Jurkat, Clone E6-1 (cell line): ENCODE measurements at regions not wholly inside any gene's neighbourhood (a gene's known extent, or its start where the extent isn't known, plus 50 kb on each side); places are given as distances from the start of the nearest gene placed in this dataset.

Experiments
- DNase-seq: peaks from one replicate; pipeline ENCODE4 v3.0.0-alpha.2; 2011; ENCODE audit warnings: low read depth, low spot score
- H3K4me3 ChIP-seq: 2 replicates; pipeline ENCODE4 v1.5.1; 2011; ENCODE audit warnings: mild to moderate bottlenecking, low read length, control low read depth, moderate library complexity

DNA sequence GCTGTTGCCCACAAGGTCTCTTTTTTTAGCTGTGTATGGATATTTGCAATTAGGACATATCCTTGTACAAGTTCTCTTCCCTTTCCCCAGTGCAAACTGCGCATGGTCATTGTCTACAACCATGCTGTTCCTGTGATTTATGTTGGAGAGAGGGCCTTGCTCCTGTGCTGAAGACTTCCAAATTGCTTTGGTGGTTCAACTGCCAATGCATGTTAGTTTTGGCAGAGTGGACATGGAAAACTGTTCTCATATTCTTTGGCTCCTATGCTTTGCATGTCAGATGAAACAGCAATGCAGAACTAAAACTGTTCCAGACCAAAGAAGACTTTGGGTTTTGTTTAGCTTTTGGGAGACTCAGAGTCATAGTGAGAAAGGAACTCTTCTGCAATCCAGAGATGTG is 148.8 kb upstream of the EDNRA start:
- no peak for DNase-seq
- H3K4me3 ChIP-seq = no peak overlapping the region

DNA sequence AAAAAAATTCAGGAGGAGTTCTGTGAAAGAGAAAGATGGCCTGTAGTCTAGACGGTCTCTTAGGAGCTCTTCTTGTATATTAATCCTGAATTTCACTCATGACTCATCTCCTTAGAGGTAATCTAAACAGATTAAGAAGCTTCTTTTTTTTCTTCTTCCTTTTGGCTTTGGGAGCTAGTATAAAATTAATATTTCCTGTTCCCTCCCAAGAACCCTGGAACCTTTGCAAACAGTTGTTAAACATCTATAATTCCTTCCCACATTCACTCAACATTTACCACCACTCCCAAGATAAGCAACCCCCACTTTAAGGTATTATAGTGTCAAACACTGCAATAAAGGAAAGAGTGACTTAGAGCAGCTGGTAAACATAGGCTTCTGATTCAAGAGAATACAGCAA is 146.4 kb upstream of the EDNRA start:
- no peak for DNase-seq
- H3K4me3 ChIP-seq = no peak overlapping the region

DNA sequence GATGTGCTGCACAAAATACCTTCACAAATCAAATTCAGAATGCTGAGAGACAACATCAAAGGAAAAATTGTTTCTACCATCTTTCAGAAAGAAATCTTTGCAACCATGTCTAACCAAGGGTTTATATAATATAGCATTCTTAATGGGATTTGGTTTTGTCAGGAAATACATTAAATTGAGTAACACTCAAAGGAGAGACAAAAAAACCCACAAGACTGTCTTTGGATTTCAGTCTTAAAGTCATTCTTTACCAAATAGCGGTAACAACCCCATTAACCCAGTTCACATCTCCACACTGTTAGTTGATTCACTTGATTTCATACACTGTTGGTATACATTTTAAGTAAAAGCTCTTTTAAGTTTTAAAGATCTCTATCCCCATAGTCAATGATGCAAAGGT is 145.7 kb upstream of the EDNRA start:
- H3K4me3 ChIP-seq = no peak overlapping the region
- no peak for DNase-seq

DNA sequence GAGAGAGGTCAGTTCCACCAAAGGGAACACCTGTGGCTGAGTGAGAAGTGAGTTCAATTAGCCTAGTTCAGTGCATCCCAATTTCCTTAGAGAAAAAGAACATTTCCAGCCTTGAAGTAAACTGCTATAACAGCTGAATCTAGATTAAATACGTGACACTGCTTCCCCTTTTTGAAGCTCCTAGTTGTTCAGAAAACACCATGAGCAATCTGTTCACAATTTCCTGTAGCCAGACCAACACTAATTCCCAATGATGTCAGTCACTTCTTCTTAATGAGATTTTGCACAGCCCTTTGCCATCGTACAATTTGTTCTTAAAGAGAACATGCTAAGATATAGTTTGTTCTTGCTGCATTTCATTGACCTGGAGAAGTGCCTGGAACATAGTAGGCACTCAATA is 144.6 kb upstream of the EDNRA start:
- H3K4me3 ChIP-seq = no peak overlapping the region
- DNase-seq = no peak

DNA sequence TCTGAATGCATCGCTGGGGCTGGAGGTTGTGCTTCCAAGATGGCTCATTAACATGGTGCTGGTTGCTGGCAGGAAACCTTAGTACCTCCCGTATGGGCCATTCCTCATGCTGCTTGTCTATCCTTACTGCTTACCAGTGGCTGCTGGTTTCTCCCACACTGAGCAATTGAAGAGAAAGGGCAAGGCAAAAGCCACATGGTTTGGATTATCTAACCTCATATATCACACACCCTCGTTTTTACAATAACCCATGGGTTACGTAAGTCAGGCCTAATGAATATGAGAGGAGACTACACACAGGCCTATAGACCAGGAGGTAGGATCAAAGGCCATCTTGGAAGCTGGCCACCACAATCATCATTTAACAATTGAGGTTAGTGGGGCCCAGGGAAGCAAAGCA is 141.8 kb upstream of the EDNRA start:
- H3K4me3 ChIP-seq = no peak overlapping the region
- no peak for DNase-seq

DNA sequence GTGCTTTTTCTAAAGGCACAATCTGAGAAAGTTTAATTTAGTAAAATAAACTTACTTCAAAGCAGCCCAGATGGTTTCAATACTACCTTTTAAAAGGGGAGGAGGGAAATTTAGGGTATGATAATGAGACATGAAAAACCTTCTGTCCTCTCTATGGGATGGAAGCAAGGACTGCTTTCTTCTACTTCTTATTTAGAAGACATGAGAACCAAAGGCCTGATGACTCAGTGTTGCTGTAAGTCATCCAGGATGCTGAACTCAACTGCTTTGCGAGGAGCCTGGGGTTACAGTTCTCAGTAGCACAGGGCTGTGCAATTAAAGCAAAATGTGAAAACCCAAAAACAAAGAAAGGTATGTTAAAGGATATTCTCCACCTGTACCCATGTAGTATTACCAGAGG is 140.8 kb upstream of the EDNRA start:
- DNase-seq = no peak
- H3K4me3 ChIP-seq = no peak overlapping the region

DNA sequence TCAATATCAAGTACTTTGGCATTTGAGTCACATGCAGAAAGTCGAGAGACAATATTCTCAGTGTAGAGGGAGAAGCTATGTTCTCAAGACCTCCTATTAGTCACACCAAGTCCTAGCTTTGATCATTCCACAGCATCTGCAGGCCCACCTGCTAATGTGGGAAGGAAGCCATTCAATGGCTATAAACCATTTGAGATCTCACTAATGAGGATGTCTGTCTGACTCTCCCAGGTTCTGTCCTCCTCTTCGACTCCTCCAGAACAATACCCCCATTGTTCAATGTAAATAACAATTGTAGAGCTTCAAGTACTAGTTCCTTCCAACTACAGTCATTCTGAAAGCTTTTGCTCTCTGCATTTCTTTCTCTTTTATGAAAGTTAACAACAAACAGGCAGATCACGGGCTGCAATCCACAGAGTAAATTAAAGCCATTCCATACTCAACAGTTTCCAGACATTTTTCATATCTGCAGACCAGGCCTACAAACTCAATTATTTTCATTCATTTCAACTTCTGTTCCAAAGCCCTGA is 140.2 kb upstream of the EDNRA start:
- no peak overlapping the region for H3K4me3 ChIP-seq
- no peak for DNase-seq

DNA sequence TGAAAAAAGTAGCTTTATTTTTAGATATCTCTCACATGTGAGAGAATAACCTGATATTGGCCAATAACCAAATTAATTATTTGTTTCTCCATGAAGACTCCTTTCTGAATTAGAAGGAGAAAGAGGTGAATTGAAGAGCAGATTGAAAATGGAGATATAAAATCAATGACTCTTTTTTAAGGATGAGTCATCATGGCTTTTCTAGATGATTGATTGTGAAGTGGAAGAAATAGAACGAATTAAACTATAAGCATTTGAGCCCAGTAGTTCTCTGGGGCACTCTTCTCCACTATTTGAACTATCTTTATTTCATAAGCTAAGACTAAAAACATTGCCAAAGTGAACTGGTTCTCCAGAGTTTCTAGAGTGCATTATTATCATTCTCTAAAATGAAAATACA is 137.2 kb upstream of the EDNRA start:
- DNase-seq = no peak
- H3K4me3 ChIP-seq = no peak overlapping the region

DNA sequence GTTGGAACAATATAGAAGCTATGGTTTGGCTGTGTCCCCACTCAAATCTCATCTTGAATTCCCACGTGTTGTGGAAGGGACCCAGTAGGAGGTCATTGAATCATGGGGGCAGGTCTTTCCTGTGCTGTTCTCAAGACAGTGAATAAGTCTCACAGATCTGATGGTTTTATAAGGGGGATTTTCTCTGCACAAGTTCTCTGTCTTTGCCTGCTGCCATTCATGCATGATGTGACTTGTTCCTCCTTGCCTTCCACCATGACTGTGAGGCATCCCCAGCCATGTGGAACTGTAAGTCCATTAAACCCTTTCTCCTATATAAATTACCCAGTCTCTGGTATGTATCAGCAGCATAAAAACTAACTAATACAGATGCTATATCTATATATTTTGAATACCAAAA is 135.2 kb upstream of the EDNRA start:
- H3K4me3 ChIP-seq = no peak overlapping the region
- no peak for DNase-seq

DNA sequence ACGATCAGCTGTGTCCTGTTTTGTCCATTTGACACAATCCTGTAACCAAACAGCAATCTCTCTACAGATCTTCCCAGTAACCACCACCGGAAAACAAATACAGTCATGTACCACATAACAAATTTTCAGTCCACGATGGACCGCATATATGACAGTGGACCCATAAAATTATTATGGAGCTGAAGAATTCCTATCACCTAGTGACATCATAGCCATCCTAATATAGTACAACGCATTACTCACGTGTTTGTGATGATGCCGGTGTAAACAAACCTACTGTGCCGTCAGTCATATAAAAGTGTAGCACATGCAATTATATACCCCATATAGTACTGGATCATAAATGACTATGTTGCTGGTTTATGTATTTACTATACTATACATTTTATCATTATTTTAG is 133.7 kb upstream of the EDNRA start:
- no peak for DNase-seq
- H3K4me3 ChIP-seq = no peak overlapping the region

DNA sequence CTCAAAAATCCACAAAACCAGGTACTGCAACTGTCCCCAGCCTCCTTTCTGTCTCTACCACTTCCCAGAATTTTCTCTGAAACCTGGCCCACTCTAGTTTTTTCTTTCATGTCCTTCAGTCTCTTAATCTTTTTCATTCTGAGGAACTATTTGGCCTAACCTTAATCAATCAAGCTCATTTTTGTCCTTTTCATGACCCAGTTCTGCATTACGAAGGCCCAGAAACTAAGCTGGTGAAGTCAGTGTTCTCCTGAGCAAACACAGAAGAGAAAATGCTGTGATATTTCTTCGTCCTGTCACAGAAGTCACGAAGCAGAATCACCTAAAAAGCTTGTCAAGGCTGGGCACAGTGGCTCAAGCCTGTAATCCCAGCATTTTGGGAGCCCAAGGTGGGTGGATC is 131.7 kb upstream of the EDNRA start:
- DNase-seq = no peak

DNA sequence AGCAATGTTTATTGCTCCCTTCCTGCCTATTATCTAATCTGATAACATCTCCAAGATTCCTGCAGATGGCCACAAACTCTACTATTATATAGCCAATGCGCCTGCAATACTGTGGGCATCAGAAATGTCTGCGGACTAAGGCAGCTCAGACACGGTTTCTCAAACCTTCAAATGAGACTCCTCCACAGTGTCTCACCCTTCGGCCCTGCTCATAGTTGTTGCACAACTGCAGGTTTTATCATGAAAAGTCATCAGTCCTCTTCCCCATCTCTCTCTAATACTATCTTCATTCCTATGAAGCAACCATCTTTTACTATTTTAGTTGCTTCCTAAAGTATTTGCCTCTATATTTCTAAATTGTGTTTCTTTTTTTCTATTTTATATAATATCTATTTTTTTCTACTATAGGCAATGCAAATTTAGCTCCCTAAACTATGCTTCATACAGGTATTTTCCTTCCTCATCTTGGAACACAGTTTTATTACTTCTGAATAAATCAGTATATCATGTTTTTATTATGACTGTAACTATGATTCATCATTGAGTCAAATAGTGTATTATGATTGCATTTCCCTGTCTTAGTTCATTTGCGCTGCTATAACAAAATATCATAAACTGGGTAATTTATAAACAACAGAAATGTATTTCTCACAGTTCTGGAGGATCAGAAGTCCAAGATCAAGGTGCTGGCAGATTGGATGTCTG is 129.7 kb upstream of the EDNRA start:
- DNase-seq = no peak
- no peak overlapping the region for H3K4me3 ChIP-seq

More for the DNA sequence above, 131.7 kb upstream of the EDNRA start:
- H3K4me3 ChIP-seq = no peak overlapping the region

DNA sequence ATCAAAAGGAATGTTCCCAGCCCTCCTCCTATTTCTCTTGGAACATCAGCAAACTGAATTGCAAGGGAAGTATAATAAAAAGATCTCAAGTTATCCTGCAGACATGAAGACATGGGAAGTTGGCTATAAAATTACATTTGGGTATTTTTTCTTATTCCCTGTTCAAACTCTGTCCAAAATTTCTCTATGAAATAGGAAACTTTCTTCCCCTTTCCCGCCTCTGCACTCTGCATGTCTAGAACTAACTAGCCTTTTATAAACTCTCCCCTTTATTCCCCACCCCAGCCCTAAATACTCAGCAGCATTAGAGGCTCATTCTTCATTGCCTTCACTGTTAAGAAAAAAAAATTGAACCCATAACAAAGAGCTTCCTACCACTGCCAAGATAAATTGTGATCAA is 126.7 kb upstream of the EDNRA start:
- H3K4me3 ChIP-seq = no peak overlapping the region
- DNase-seq = no peak

DNA sequence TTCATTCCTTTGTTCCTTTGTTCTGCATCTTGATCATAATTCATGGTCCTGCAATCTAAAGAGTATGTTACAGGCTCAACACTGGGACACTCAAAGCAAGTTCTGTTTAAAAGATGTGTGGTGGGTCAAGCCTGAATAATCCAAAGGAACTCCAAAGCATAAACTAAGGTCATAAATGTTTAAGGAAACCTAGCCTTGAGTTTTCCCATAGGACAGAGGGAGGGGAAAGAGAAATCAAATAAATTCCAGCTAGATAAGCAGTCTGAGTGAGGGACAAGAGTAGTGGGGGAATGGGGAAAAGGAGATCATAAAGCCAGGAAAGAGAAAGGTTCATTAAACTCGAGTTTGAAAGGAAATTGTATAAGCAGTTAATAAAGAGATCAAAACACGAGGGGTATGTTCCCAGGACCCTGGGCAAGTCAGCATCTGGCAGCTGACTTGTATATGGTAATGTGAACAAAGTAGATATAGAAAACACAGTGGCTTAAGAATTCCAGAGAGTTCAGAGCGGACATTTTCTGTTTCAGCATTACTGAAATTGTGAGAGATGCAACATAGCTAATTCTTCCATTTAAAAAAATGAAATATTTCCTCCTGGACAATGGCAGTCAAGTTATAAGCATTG is 125.8 kb upstream of the EDNRA start:
- H3K4me3 ChIP-seq = no peak overlapping the region
- DNase-seq = no peak

DNA sequence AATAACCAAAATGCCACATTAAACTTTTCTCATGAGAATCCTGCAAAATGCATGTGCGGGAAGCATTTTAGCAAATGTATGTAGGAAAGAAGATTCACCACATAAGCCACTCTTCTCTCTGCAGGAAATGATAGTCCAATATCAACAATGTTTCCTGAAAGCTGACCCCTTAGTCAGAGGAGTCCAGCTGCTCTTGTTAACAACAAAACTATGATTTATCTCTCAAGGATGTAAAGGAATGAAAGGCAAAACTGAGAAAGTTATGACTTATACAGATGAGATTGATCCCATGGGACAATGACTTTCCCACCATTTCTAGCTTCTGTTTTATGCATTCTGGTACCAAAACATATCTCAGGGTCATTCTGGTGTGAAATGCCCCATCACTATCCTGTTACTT is 125.0 kb upstream of the EDNRA start:
- no peak for DNase-seq
- H3K4me3 ChIP-seq = no peak overlapping the region

DNA sequence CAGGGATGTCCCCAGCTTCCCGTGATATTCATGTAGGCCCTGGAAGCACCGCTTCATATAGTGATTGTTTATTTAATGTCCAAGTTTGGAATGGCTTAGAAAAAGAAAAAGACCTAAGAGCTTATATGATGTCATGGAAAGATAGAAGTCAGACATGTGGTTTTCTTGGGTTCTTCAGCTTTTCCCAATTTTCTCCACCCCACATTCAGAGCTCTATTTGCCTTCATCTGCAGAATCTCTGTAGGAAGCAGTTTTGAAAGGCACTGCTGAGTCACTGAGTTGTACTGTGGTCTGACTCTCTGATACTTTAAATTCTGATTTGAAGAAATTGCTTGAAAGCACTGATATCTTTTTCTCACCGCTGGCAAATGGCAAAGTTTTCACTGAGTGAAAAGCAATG is 120.6 kb upstream of the EDNRA start:
- DNase-seq = no peak
- H3K4me3 ChIP-seq = no peak overlapping the region

DNA sequence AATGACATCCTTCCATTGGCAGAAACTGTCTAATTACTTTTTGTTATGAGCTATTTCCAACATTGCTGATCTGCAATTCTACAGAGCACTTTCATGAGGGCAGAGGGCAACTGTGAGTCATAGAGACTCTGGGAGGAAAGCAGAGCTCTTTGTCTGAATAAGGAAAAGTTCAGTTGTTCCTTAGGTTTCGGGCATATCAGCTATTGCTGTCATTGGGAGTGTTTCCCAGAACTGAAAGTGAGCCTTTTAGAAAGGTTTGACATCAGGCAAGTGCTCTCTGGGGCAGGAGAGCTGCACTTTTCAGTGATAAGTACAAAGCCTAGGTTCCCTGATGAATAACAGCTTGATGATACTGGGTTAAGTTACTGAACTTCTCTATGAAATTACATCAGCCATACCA is 119.2 kb upstream of the EDNRA start:
- no peak for DNase-seq
- no peak overlapping the region for H3K4me3 ChIP-seq

DNA sequence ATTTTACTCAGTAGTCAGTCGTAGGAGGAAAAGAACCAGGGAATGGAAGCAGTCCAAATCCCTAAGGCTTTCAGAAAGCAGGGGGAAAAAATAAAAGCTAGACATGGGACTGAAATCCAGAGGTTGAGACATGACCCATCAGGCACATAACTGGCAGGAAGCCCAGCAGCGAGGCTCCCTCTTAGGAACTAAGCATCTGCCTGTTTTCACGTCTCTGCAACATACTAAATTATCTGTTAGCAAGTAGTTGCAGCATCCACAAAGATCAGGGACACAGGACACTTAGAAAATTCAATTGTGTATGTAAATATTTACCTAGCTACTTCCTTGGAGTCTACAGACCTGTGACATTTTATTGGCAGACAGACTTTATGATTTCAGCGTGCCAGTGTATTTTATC is 118.0 kb upstream of the EDNRA start:
- DNase-seq = no peak
- no peak overlapping the region for H3K4me3 ChIP-seq

DNA sequence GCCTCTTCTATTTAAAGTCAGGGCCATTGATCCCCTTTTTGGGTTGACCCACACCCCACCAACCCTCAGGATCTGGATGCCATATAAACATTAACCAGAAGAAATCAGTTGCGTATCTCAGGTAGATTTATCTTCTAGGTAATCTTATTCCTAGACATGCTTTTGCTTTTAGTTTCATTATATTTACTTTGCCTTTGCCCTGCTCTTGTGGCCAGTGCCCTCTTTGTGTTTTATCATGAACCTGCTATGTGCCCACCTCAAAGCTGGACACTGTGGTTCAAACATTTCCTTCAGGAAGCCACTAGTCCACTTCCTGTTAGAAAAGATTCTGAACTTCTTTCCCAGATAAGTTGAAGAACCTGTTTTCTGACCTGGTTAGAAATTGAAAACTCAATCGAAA is 117.4 kb upstream of the EDNRA start:
- DNase-seq = no peak
- H3K4me3 ChIP-seq = no peak overlapping the region

DNA sequence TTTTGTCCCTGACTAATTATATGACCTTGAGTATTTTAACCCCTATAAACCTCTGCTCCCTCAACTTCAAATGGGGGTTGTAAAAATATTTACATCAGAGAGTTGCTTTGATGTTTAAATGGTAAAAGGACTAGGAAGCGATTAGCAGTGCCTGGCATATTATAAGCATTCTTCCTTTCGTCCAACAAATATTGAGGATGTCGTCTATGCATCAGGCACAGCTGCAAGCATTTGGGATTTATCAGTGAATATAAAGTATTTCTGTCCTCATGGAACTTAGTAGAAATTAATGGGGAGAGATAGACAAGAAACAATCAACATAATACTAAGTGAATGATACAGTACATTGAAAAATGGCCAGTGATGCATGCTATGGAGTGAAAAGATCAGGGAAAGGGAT is 115.5 kb upstream of the EDNRA start:
- DNase-seq = no peak

DNA sequence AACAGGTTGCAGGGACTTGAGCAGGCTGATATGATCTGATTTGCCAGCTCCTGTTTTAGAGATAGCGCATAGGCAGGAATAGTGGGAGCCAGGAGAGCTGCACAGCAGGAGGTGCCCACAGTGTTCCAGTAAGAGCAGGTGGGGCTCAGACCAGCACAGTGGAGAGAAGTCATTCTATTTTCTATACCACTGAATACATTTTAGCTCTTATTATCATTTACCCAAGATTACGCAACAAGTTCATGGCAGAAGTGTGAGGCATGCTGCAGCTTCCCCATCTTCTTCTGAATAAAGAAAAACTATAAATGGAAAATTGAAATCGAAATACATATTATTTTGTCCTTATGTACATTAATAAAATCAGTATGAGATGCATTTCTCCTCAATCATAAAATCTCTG is 114.7 kb upstream of the EDNRA start:
- no peak overlapping the region for H3K4me3 ChIP-seq
- no peak for DNase-seq

More for the DNA sequence above, 115.5 kb upstream of the EDNRA start:
- no peak overlapping the region for H3K4me3 ChIP-seq
